GM12878 (cell line): ENCODE measurements at regions not wholly inside any gene's neighbourhood (a gene's known extent, or its start where the extent isn't known, plus 50 kb on each side); places are given as distances from the start of the nearest gene placed in this dataset.

Experiments used
- ATAC-seq: fragments of 200-7000 bp; cut with Tn5 transposase; 3 replicates; pipeline ENCODE4 v1.9.1; 2020; ENCODE audit warnings: mild to moderate bottlenecking, moderate library complexity
- BruUV-seq: library from RNA; stranded (reverse); fragments of 400-500 nt; replicated peaks from 2 replicates; lab custom pipeline; 2021; lab: Mats Ljungman, UMichigan
- CTCF ChIA-PET: fragments of 300-600 bp; sonication (Branson Sonifier 250); formaldehyde crosslinking; extraction: SDS; loops from one replicate; lab custom pipeline; 2021; ENCODE audit warnings: inconsistent platforms; lab: Yijun Ruan, JAX
- POLR2A ChIA-PET: fragments of 350-600 bp; formaldehyde crosslinking; extraction: SDS; loops from one replicate; lab custom pipeline; 2021; ENCODE audit warnings: inconsistent platforms; lab: Charles Lee
- RAD21 ChIA-PET: fragments of 300-600 bp; sonication (Branson Sonifier 250); formaldehyde crosslinking; loops from one replicate; lab custom pipeline; 2023; ENCODE audit warnings: antibody characterized with exemption; ENCODE audit not compliant: unreplicated experiment; lab: Charles Lee
- SMC1A ChIA-PET: fragments of 300-600 bp; sonication (Branson Sonifier 250); formaldehyde crosslinking; loops from one replicate; lab custom pipeline; 2023; ENCODE audit not compliant: unreplicated experiment, uncharacterized antibody; lab: Charles Lee
- DNase-seq: peaks from one replicate; pipeline ENCODE4 v3.0.0-alpha.2; 2011; ENCODE audit warnings: low read depth, low spot score
- FAIRE-seq: peaks from 3 replicates; lab custom pipeline; 2011; peaks lifted over from hg19 to GRCh38; lab: Jason Lieb, UNC
- H2AFZ ChIP-seq: 2 replicates; pipeline ENCODE4 v1.6.0; 2011; ENCODE audit warnings: low read depth, low read length, control low read depth; ENCODE audit not compliant: control insufficient read depth
- H3K27ac ChIP-seq: 2 replicates; pipeline ENCODE4 v1.5.1; 2011; ENCODE audit warnings: control low read depth; ENCODE audit not compliant: control insufficient read depth, insufficient read depth
- H3K27me3 ChIP-seq, 2 experiments: replicated peaks in 1 of 2; 2 replicates each; pipeline versions ENCODE4 v1.6.0 to v1.6.1; 2011; ENCODE audit warnings: low read length in 1 of 2; ENCODE audit not compliant: control insufficient read depth in 2 of 2, insufficient read depth in 2 of 2
- H3K36me3 ChIP-seq, 2 experiments: 2 replicates each; pipeline ENCODE4 v1.5.1; 2011; ENCODE audit warnings: low read length in 1 of 2; ENCODE audit not compliant: control insufficient read depth in 2 of 2, insufficient read depth in 2 of 2
- H3K4me1 ChIP-seq: 2 replicates; pipeline ENCODE4 v1.6.1; 2011; ENCODE audit warnings: mild to moderate bottlenecking, low read length, moderate library complexity, mixed read lengths; ENCODE audit not compliant: control insufficient read depth, insufficient read depth
- H3K4me2 ChIP-seq: 2 replicates; pipeline ENCODE4 v1.6.0; 2011; ENCODE audit warnings: control low read depth; ENCODE audit not compliant: control insufficient read depth, insufficient read depth
- H3K4me3 ChIP-seq: fragments of 200-600 bp; sonication (generic); 2 replicates; pipeline ENCODE4 v1.5.1; 2016
- H3K79me2 ChIP-seq: 2 replicates; pipeline ENCODE4 v1.6.0; 2011; ENCODE audit warnings: low read length; ENCODE audit not compliant: control insufficient read depth, insufficient read depth
- H3K9ac ChIP-seq: 2 replicates; pipeline ENCODE4 v1.8.0; 2011; ENCODE audit warnings: low read length, control low read depth, mixed read lengths; ENCODE audit not compliant: control insufficient read depth, insufficient read depth
- H3K9me3 ChIP-seq: replicated peaks from 3 replicates; pipeline ENCODE4 v1.5.1; 2011; ENCODE audit warnings: mild to moderate bottlenecking, low read length; ENCODE audit not compliant: control insufficient read depth, insufficient read depth
- H4K20me1 ChIP-seq: 2 replicates; pipeline ENCODE4 v1.6.0; 2011; ENCODE audit not compliant: control insufficient read depth, insufficient read depth
- CHD4 ChIP-seq: fragments of 200-600 bp; sonication (generic); IDR thresholded peaks from 2 replicates; pipeline ENCODE4 v1.6.1; 2016; ENCODE audit warnings: mild to moderate bottlenecking
- FOXM1 ChIP-seq: IDR thresholded peaks from 2 replicates; pipeline ENCODE4 v1.6.1; 2012; ENCODE audit warnings: low read depth, mild to moderate bottlenecking, inconsistent platforms, low read length, moderate library complexity
- HDAC6 ChIP-seq: fragments of 200-600 bp; sonication (generic); IDR thresholded peaks from one replicate; pipeline ENCODE4 v1.8.0; 2017; ENCODE audit warnings: antibody characterized with exemption; ENCODE audit not compliant: unreplicated experiment
- MEF2A ChIP-seq: IDR thresholded peaks from 2 replicates; pipeline ENCODE4 v1.6.1; 2011; ENCODE audit warnings: low read depth, mild to moderate bottlenecking, low read length, moderate library complexity; ENCODE audit not compliant: insufficient read depth
- PAX8 ChIP-seq: fragments of 450-650 bp; IDR thresholded peaks from 2 replicates; pipeline ENCODE4 v1.6.1; 2017; ENCODE audit warnings: mild to moderate bottlenecking, moderate library complexity
- RB1 ChIP-seq: fragments of 450-650 bp; formaldehyde crosslinking; IDR thresholded peaks from 2 replicates; pipeline ENCODE4 v1.6.1; 2017; ENCODE audit warnings: mild to moderate bottlenecking, borderline replicate concordance
- SUPT20H ChIP-seq: IDR thresholded peaks from 2 replicates; pipeline ENCODE4 v1.6.1; 2011; ENCODE audit warnings: low read depth, mild to moderate bottlenecking, low read length, moderate library complexity, borderline replicate concordance; ENCODE audit not compliant: control insufficient read depth
- SUZ12 ChIP-seq: fragments of 200-600 bp; sonication (generic); IDR thresholded peaks from one replicate; pipeline ENCODE4 v1.6.1; 2018; ENCODE audit warnings: antibody characterized with exemption, mild to moderate bottlenecking; ENCODE audit not compliant: unreplicated experiment
- TCF7 ChIP-seq: IDR thresholded peaks from 2 replicates; pipeline ENCODE4 v1.6.1; 2014; ENCODE audit warnings: antibody characterized with exemption, borderline replicate concordance
- WGBS: methylation state at CpG from one replicate; pipeline ENCODE4 v1.1.6; 2016; ENCODE audit warnings: low lambda C conversion rate; ENCODE audit not compliant: insufficient replicate concordance, insufficient coverage; ENCODE audit errors: missing lambda C conversion rate; 5-methylcytosine and 5-hydroxymethylcytosine counted together
- in situ Hi-C: fragments of 300-500 bp; cut with MboI; formaldehyde crosslinking; loops from 9 replicates; pipeline ENCODE4 v1.14.3; 2018; ENCODE audit warnings: mixed read lengths
- intact Hi-C: fragments of 100-400 bp; cut with micrococcal nuclease; formaldehyde crosslinking; loops from one replicate; pipeline ENCODE4 v1.14.2; 2022; ENCODE audit not compliant: unreplicated experiment
- TF ChIP-seq, protein P1 (sequence below): IDR thresholded peaks from 2 replicates; pipeline ENCODE4 v1.6.1; 2012; ENCODE audit warnings: low read depth, low read length, improper control_type of control experiment
- TF ChIP-seq, protein P2 (sequence below): IDR thresholded peaks from 2 replicates; pipeline ENCODE4 v1.6.1; 2011; ENCODE audit warnings: mild to moderate bottlenecking, low read depth, low read length, moderate library complexity; ENCODE audit not compliant: insufficient replicate concordance
- TF ChIP-seq, protein P3 (sequence below): IDR thresholded peaks from 2 replicates; pipeline ENCODE4 v1.6.1; 2012; ENCODE audit warnings: low read depth, low read length, improper control_type of control experiment

DNA sequence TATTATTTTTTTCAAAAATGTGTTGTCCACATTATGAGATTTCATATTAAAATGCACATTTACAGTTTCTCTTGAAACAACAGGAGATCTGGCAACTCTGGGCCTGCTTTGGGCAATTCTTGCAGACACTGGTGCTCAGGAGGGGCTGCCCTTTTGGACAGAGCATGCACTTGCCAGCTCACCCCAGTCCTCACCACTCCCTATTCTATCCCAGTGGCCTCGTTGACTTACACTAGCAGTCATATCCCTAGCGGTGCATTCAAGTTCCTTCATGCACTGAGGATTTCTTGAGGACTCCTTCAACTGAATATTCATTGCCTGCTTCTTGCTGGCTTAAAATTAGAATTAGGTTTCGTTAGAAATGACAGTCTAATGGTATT lies 87.9 kb upstream of the FHL2 start:
- in situ Hi-C loops, result no loop called here
- intact Hi-C loops, result no loop called here

DNA sequence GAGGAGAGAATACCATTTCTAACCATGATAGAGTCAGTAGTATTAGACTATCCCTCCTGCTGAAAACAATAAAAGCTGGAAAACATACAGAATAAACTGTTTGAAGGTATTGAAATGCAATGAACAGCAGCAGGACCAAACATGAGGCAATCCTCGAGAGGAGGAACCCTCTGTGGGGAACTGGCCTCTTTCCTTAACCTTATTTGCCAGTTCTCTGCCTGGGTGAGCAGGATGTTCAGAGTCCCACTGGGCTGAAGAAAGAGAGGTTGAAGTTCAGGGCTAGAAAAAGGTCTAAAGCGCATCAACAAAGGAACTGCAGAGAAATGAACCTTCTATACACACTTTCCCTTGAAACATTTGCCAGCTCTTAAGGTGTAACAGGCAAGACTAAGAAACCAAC lies 79.8 kb upstream of the FHL2 start:
- H3K9me3 ChIP-seq, result no peaks in the 10 kb centered on the region
- FAIRE-seq (no peak), DNase-seq (no peak), ATAC-seq (no peak)
- ChIA-PET CTCF (no interaction called here), POLR2A (interaction anchor here (0.7 kb wide), 1 partner anchor 44 kb away, joined by 6 read pairs; no protein-coding TSS in a partner anchor), SMC1A (no interaction called here), RAD21 (no interaction called here)
- TF ChIP-seq, protein P1, sequence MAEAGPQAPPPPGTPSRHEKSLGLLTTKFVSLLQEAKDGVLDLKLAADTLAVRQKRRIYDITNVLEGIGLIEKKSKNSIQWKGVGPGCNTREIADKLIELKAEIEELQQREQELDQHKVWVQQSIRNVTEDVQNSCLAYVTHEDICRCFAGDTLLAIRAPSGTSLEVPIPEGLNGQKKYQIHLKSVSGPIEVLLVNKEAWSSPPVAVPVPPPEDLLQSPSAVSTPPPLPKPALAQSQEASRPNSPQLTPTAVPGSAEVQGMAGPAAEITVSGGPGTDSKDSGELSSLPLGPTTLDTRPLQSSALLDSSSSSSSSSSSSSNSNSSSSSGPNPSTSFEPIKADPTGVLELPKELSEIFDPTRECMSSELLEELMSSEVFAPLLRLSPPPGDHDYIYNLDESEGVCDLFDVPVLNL, result no peak
- H3K79me2 ChIP-seq, result no peaks in the 10 kb centered on the region
- in situ Hi-C loops, result no loop called here
- no peaks in the 10 kb centered on the region for H3K4me1 ChIP-seq
- intact Hi-C loops, result no loop called here
- H3K27ac ChIP-seq, result no peak overlapping the region
- H3K9ac ChIP-seq, result no peak overlapping the region
- H3K27me3 ChIP-seq, result no peaks in the 10 kb centered on the region; a peak in 1 of 4 replicates
- H4K20me1 ChIP-seq, result no peaks in the 10 kb centered on the region
- WGBS, result 47% methylated on average over 2 of the region's 2 CpGs
- no peak overlapping the region for H2AFZ ChIP-seq
- H3K4me2 ChIP-seq, result no peak overlapping the region
- no peaks in the 10 kb centered on the region for H3K36me3 ChIP-seq
- no TSS peak for BruUV-seq
- no peak overlapping the region for H3K4me3 ChIP-seq

More for the DNA sequence above, 87.9 kb upstream of the FHL2 start:
- no TSS peak for BruUV-seq
- Histone ChIP-seq H3K9ac (no peak overlapping the region), H3K79me2 (no peaks in the 10 kb centered on the region), H4K20me1 (no peaks in the 10 kb centered on the region), H3K27me3 (no peaks in the 10 kb centered on the region; a peak in 1 of 4 replicates), H2AFZ (no peak overlapping the region), H3K4me2 (no peak overlapping the region), H3K9me3 (no peaks in the 10 kb centered on the region), H3K27ac (no peak overlapping the region)
- WGBS, result 19% methylated on average over 3 of the region's 3 CpGs
- SMC1A ChIA-PET, result no interaction called here
- no peak for DNase-seq
- no peak for FAIRE-seq
- no peak for ATAC-seq
- TF ChIP-seq PAX8 (no peak), SUPT20H (no peak), HDAC6 (no peak), TCF7 (no peak), FOXM1 (no peak), MEF2A (no peak), CHD4 (no peak), SUZ12 (no peak), RB1 (no peak)
- TF ChIP-seq, protein P2, sequence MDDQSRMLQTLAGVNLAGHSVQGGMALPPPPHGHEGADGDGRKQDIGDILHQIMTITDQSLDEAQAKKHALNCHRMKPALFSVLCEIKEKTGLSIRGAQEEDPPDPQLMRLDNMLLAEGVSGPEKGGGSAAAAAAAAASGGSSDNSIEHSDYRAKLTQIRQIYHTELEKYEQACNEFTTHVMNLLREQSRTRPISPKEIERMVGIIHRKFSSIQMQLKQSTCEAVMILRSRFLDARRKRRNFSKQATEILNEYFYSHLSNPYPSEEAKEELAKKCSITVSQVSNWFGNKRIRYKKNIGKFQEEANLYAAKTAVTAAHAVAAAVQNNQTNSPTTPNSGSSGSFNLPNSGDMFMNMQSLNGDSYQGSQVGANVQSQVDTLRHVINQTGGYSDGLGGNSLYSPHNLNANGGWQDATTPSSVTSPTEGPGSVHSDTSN, result no peak
- TF ChIP-seq, protein P3, sequence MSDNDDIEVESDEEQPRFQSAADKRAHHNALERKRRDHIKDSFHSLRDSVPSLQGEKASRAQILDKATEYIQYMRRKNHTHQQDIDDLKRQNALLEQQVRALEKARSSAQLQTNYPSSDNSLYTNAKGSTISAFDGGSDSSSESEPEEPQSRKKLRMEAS, result no peak
- TF ChIP-seq, all 136 proteins: peak for 0
- CTCF ChIA-PET, result no interaction called here
- H3K4me1 ChIP-seq, result no peaks in the 10 kb centered on the region
- no peaks in the 10 kb centered on the region for H3K36me3 ChIP-seq
- POLR2A ChIA-PET, result no interaction called here
- RAD21 ChIA-PET, result no interaction called here
- H3K4me3 ChIP-seq, result no peak overlapping the region
